Small intestine (tissue), 7 donors: ENCODE measurements at regions not wholly inside any gene's neighbourhood (a gene's known extent, or its start where the extent isn't known, plus 50 kb on each side); places are given as distances from the start of the nearest gene placed in this dataset.
A peak's percentile ranks its signal among the peaks of the same experiment; 100 is the strongest.
"Not testable (repeated sequence)": the region's sequence is repeated elsewhere in the genome, so short reads cannot be mapped to it uniquely, and the experiment has no call there.

Experiments
- DNase-seq, 2 donors: peaks; one replicate each; pipeline versions ENCODE4 v3.0.0 to v3.0.0-alpha.2; 2013
- FAIRE-seq: peaks from 2 replicates; lab custom pipeline; 2012; peaks lifted over from hg19 to GRCh38; lab: Jason Lieb, UNC
- H3K27ac ChIP-seq, 3 donors: one replicate each; pipeline ENCODE4 v1.5.1; 2013; ENCODE audit warnings: low read length in 2 of 3, mild to moderate bottlenecking in 2 of 3, control low read depth in 1 of 3, inconsistent platforms in 1 of 3, low read depth in 1 of 3, moderate library complexity in 1 of 3
- H3K27me3 ChIP-seq, 3 donors: one replicate each; pipeline ENCODE4 v1.6.1; 2013; ENCODE audit warnings: low read length in 3 of 3, inconsistent platforms in 1 of 3; ENCODE audit not compliant: control insufficient read depth in 3 of 3, insufficient read depth in 3 of 3
- H3K36me3 ChIP-seq, 3 donors: one replicate each; pipeline ENCODE4 v1.6.1; 2013; ENCODE audit warnings: low read length in 3 of 3, inconsistent platforms in 1 of 3, low read depth in 1 of 3, mild to moderate bottlenecking in 1 of 3, moderate library complexity in 1 of 3; ENCODE audit not compliant: control insufficient read depth in 3 of 3, insufficient read depth in 2 of 3
- H3K4me1 ChIP-seq, 3 donors: one replicate each; pipeline ENCODE4 v1.6.1; 2013; ENCODE audit warnings: low read length in 2 of 3, inconsistent platforms in 1 of 3, low read depth in 1 of 3, mild to moderate bottlenecking in 1 of 3, moderate library complexity in 1 of 3; ENCODE audit not compliant: control insufficient read depth in 3 of 3, insufficient read depth in 2 of 3
- H3K4me3 ChIP-seq, 3 donors: one replicate each; pipeline ENCODE4 v1.5.1; 2013; ENCODE audit warnings: low read length in 3 of 3, control low read depth in 1 of 3, inconsistent platforms in 1 of 3, low read depth in 1 of 3, mild to moderate bottlenecking in 1 of 3, moderate library complexity in 1 of 3
- H3K9me3 ChIP-seq, 2 donors: one replicate each; pipeline ENCODE4 v1.6.1; 2013; ENCODE audit warnings: low read depth in 1 of 2, low read length in 1 of 2; ENCODE audit not compliant: control insufficient read depth in 2 of 2, insufficient read depth in 1 of 2
- WGBS, 3 donors: extraction: QIAGEN DNeasy Blood & Tissue Kit; methylation state at CpG; one replicate each; pipeline ENCODE4 v1.1.7; 2013; 5-methylcytosine and 5-hydroxymethylcytosine counted together
- donor health status: healthy with polysubstance abuse.
- donor health status: control.
- donor health status: control.
- donor health status: Bipolar disorder and iron deficiency.
- donor health status: healthy.

DNA sequence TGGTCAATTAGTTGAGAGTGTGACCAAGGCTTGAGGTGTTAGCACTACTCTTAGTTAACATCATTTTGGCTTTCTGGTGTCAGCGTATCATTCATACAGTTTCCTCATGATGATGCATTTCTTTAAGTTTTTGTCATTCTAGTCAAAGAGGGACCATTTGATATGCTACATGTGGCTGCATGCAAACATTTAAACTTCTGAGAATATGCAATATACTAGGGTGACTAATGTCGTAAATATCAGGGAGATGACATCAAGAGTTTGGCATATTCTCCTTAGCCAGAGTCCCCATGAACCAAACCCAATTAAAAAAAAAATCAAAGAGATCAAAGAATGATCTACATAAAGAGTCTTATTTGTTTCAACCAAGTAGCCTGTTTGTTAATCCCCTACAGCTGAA lies 537.4 kb upstream of the PCDH7 start:
- H3K27me3 ChIP-seq, result no peaks in the 10 kb centered on the region
- H3K9me3 ChIP-seq, result peaks cover 0 to 4% of the 10 kb centered on the region in 2 donors
- FAIRE-seq, result no peak
- DNase-seq, result no peak
- no peak overlapping the region for H3K27ac ChIP-seq
- no peaks in the 10 kb centered on the region for H3K4me1 ChIP-seq
- H3K4me3 ChIP-seq, result no peak overlapping the region
- WGBS, 3 donors, result 79 to 93% (median 86%) methylated on average over 2 of the region's 2 CpGs
- no peaks in the 10 kb centered on the region for H3K36me3 ChIP-seq

DNA sequence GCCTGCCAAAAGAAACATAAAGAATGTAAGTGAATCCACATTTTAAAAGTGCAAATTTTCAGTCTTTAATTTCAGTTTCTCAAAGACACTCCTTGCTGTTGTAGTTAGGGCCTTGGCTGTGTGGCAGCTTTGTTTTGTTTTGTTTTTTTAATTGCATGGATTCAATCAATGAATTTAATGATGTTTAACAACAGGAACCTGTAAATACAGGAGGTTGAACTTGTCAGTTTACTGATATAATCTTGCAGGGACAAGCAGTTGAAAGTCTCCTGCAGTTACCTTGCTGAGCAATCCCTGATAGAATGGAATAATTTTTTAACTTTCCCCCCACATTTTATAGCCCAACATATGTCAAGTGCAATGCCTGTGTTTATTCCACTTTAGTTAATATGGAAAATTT lies 528.3 kb upstream of the PCDH7 start:
- no peaks in the 10 kb centered on the region for H3K36me3 ChIP-seq
- no peak overlapping the region for H3K27ac ChIP-seq
- H3K4me1 ChIP-seq, result no peaks in the 10 kb centered on the region
- H3K27me3 ChIP-seq, result no peaks in the 10 kb centered on the region
- no peak overlapping the region for H3K4me3 ChIP-seq
- no peaks in the 10 kb centered on the region for H3K9me3 ChIP-seq
- DNase-seq (no peak), FAIRE-seq (no peak)

DNA sequence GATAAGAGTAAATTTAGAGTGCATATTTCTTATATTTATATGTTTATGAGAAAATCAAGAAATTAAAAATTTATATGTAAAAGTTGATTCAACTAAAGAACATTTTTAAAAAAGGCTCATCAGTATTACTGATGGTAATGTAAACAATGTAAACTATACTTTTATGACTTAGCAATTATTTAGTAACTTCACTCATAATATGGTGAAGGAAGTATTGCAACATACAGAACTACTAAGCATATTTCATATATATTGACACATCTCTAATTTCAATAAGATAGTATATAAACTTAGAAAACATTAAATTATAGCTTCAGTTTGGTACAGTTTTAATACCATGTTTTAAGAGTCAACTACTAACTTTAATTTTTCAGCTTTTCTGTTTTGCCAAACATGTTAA lies 512.8 kb upstream of the PCDH7 start:
- FAIRE-seq (peak; percentile 68), DNase-seq (no peak)
- no peaks in the 10 kb centered on the region for H3K27me3 ChIP-seq
- H3K27ac ChIP-seq, result no peak overlapping the region
- peaks cover 0 to 9% of the 10 kb centered on the region in 2 donors for H3K9me3 ChIP-seq
- no peak overlapping the region for H3K4me3 ChIP-seq
- H3K36me3 ChIP-seq, result no peaks in the 10 kb centered on the region
- H3K4me1 ChIP-seq, result no peaks in the 10 kb centered on the region

DNA sequence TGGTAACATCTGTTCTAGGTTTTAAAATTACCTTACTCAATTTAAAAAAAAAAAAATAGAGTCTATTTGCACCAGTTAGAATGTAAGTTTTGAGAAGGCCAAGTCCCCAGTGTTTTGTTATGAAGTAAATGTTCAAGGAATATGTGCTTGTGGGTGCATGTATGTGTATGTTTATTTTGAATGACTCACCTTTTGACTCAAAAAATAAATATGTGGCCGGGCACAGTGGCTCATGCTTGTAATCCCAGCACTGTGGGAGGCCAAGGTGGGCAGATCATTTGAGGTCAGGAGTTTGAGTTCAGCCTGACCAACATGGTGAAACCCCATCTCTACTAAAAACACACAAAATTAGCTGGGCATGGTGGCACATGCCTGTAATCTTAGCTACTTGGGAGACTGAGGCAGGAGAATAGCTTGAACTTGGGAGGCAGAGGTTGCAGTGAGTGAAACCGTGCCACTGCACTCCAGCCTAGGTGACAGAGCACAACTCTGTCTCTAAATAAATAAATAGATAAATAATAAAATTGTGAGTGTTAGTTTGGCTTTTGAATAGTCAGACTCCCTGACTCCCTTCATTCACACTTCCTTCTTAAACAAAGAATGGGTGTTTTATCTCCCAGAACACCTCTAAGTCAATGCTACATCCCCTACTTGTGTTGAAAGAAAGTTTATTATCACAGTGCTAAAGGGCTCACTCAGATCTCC lies 511.3 kb upstream of the PCDH7 start:
- no peaks in the 10 kb centered on the region for H3K27me3 ChIP-seq
- H3K27ac ChIP-seq, result no peak overlapping the region
- FAIRE-seq (no peak), DNase-seq (no peak)
- no peaks in the 10 kb centered on the region for H3K36me3 ChIP-seq
- H3K9me3 ChIP-seq, result peaks cover 0 to 12% of the 10 kb centered on the region in 2 donors
- H3K4me1 ChIP-seq, result no peaks in the 10 kb centered on the region
- H3K4me3 ChIP-seq, result no peak overlapping the region
- 40 to 55% (median 48%) methylated on average over 2 of the region's 2 CpGs for WGBS, 3 donors

DNA sequence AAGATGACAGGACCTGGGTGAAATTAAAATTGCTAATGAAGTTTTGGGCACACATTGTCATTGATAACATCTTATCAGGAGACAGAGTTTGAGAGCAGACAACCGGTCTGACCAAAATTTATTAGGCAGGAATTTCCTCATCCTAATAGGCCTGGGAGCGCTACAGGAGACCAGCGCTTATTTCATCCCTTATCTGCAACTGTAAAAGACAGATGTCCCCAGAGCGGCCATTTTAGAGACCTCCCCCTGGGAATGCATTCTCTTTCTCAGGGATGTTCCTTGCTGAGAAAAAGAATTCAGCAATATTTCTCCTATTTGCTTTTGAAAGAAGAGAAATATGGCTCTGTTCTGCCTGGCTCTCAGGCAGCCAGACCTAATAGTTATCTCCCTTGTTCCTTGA lies 504.2 kb upstream of the PCDH7 start:
- not testable (repeated sequence) for H3K36me3 ChIP-seq, H3K27me3 ChIP-seq, H3K4me3 ChIP-seq, H3K4me1 ChIP-seq, DNase-seq, H3K9me3 ChIP-seq, H3K27ac ChIP-seq, FAIRE-seq
- WGBS, 3 donors, result 91 to 96% (median 92%) methylated on average over 4 of the region's 4 CpGs

DNA sequence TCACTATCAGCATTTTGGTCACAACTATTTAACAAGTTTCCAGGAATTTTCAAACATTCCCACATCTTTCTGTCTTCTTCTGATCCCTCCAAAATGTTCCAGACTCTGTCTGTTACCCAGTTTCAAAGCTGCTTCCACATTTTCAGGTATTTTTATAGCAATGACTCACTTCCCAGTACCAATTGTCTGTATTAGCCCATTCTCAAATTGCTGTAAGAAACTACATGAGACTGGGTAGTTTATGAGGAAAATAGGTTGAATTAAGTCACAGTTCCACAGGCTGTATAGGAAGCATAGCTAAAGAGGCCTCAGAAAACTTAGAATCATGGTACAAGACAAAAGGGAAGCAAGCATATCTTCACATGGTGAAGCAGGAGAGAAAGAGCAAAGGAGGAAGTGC lies 475.0 kb upstream of the PCDH7 start:
- DNase-seq (no peak), FAIRE-seq (no peak)
- Histone ChIP-seq H3K27me3 (no peaks in the 10 kb centered on the region), H3K27ac (no peak overlapping the region), H3K4me1 (no peaks in the 10 kb centered on the region), H3K4me3 (no peak overlapping the region), H3K9me3 (peaks cover 0 to 23% of the 10 kb centered on the region in 2 donors), H3K36me3 (no peaks in the 10 kb centered on the region)

DNA sequence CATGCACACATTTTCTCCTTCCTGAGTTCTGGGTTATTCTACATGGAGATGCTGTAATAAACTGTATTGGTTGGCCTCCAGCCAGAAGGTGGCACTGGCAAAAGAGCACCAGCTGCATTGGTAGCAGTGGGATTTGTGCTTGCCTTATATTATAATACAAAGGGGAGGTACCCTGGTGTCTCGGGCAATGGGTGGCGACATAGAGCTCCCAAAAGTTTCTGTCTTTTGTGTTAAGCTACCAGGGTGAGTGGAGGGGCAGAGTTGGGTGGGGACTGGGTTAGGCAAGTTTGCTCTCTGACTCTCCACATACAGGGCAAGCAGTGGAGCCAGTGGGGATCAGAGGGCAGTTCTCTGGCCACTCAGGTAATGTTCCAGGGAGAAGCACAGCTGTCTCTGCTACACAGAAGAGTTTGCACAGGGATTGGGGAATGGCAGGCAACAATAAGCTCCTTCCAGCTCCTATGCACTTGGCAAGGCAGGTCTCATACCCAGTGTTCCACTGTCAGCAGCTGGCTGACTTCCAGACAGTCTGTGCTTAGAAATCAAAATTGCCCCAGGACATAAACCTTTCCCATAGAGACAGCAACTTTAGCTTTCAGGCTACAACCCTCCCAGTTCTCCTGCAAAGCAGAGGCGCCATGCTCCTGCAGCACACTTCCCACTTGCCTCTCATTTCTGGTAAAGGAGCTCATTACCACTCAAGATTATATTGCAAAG lies 463.9 kb upstream of the PCDH7 start:
- Histone ChIP-seq H3K36me3 (no peaks in the 10 kb centered on the region), H3K4me1 (no peaks in the 10 kb centered on the region), H3K4me3 (no peak overlapping the region), H3K27me3 (no peaks in the 10 kb centered on the region), H3K27ac (no peak overlapping the region), H3K9me3 (peaks cover 0 to 8% of the 10 kb centered on the region in 2 donors)
- WGBS, 3 donors, result 69 to 91% (median 84%) methylated on average over 3 of the region's 3 CpGs
- no peak for DNase-seq
- FAIRE-seq, result no peak

DNA sequence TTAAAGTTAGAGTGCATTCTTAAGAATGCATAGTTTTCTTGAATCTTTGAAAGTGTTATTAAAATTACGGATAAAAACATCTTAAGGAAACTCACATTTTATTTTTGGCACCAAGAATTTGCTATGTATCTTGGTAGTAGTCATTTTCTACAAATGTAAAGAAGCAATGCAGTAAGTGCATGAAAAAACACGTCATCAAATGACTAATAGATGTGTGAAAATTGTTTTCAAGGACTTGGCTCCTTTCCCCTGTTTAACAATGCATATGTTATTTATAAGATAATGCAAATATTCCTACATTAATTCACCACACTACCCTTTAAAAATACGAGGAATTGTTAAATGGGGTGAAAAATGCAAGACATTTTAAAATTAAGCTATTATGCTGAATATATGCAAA lies 461.2 kb upstream of the PCDH7 start:
- no peaks in the 10 kb centered on the region for H3K27me3 ChIP-seq
- H3K4me3 ChIP-seq, result no peak overlapping the region
- H3K27ac ChIP-seq, result no peak overlapping the region
- DNase-seq (no peak), FAIRE-seq (no peak)
- no peaks in the 10 kb centered on the region for H3K36me3 ChIP-seq
- 50 to 63% (median 51%) methylated on average over 3 of the region's 3 CpGs for WGBS, 3 donors
- no peaks in the 10 kb centered on the region for H3K4me1 ChIP-seq
- H3K9me3 ChIP-seq, result peaks cover 0 to 8% of the 10 kb centered on the region in 2 donors

DNA sequence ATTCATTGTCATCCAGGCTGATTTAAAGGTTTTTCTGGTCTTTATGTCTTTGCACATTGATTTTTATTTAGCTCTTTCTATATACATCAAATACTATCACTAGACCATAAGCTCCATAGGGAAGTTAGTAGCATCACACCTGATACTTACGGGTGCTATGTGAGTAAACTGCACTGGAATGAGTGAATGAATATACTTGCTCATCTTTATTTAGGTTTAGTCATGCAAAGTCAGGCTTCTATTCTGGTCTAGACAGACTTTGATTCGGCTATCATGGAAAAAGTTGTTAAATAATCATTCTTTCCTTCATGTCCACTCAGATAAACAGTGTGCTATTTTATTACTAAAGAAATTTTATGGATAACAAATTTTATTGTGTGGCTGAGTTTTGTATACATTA lies 457.8 kb upstream of the PCDH7 start:
- no peaks in the 10 kb centered on the region for H3K36me3 ChIP-seq
- no peak for DNase-seq
- no peak overlapping the region for H3K27ac ChIP-seq
- 72 to 76% (median 73%) methylated on average over 2 of the region's 2 CpGs for WGBS, 3 donors
- FAIRE-seq, result no peak
- no peak overlapping the region for H3K4me3 ChIP-seq
- no peaks in the 10 kb centered on the region for H3K27me3 ChIP-seq
- H3K9me3 ChIP-seq, result no peaks in the 10 kb centered on the region
- no peaks in the 10 kb centered on the region for H3K4me1 ChIP-seq
